ENCODE measurements at regions not wholly inside any gene's neighbourhood (a gene's known extent, or its start where the extent isn't known, plus 50 kb on each side); places are given as distances from the start of the nearest gene placed in this dataset.

DNA sequence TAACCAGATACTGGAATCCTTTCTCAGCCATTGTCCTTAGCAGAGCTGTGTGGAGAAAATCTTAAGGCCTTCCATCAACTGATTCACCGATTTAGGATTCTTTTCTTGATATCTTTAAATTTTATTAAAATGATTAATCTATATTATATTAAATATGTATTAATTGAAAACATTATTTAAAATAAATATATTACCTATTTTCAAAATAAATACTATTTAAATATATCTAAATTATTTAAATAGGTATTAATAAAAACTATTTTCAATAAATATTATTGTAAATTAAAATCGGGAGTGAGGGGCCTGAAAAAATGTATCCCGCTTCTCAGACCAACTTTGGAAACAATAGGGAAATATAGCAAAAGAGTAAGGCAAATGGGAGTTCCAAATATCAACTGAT lies 94.0 kb upstream of the HPF1 start:
- intact Hi-C loops (cut with micrococcal nuclease) = no loop called here
- DNase-seq (no peak), ATAC-seq (ENCODE audit: low read depth) (no peak)
- Histone ChIP-seq H3K27ac (ENCODE audit: insufficient read depth, low read length) (no peak overlapping the region), H3K4me2 (ENCODE audit: low read depth, low read length) (no peak overlapping the region), H3K79me1 (ENCODE audit: low read depth in 1 of 2, low read length in 2 of 2) (no peaks in the 10 kb centered on the region), H4K8ac (ENCODE audit: low read depth in 2 of 2, low read length in 2 of 2) (no peak overlapping the region), H3K9me1 (ENCODE audit: insufficient read depth, low read length) (no peaks in the 10 kb centered on the region), H2BK120ac (ENCODE audit: low read depth, low read length) (no peak overlapping the region), H3K23ac (ENCODE audit: low read depth, low read length) (no peak overlapping the region), H3K9me3 (ENCODE audit: control insufficient read depth, insufficient read depth, low read length) (no peaks in the 10 kb centered on the region), H4K91ac (ENCODE audit: insufficient read depth, low read depth, low read length) (no peak overlapping the region), H2AFZ (replicated peaks; ENCODE audit: low read length, poor library complexity) (no peak overlapping the region), H2AK5ac (ENCODE audit: low read depth, low read length) (no peak overlapping the region), H4K5ac (ENCODE audit: low read depth, low read length) (no peak overlapping the region), H3K18ac (ENCODE audit: low read depth, low read length) (no peak overlapping the region), H3K27me3 (ENCODE audit: control insufficient read depth, insufficient read depth, low read length) (no peaks in the 10 kb centered on the region), H3K9ac (ENCODE audit: low read depth, low read length) (no peak overlapping the region), H3K36me3 (ENCODE audit: control insufficient read depth, insufficient read depth, low read length) (no peaks in the 10 kb centered on the region), H3K56ac (ENCODE audit: extremely low read depth, insufficient read depth, low read length) (no peak overlapping the region), H2AK9ac (replicated peaks; ENCODE audit: low read depth, low read length, poor library complexity) (no peak overlapping the region), H3K14ac (replicated peaks; ENCODE audit: low read depth, low read length) (no peak overlapping the region), H2BK15ac (ENCODE audit: low read depth, low read length) (no peak overlapping the region), H2BK20ac (ENCODE audit: low read depth, low read length) (no peak overlapping the region), H3K4me1 (ENCODE audit: control insufficient read depth, insufficient read depth, low read length) (no peaks in the 10 kb centered on the region), H3K4me3 (ENCODE audit: insufficient read depth, low read depth, low read length) (no peak overlapping the region), H2BK5ac (ENCODE audit: low read depth, low read length, poor library complexity, severe bottlenecking) (no peak overlapping the region), H3K4ac (ENCODE audit: low read depth, low read length) (no peak overlapping the region), H4K20me1 (ENCODE audit: insufficient read depth, low read length) (no peaks in the 10 kb centered on the region)
- no CpG with 5 or more reads among the region's 3 CpGs for WGBS, 2 experiments (ENCODE audit: extremely low coverage in 2 of 2, insufficient read length in 1 of 2)
- in situ Hi-C loops (cut with MboI; ENCODE audit: low sequenced_read_pairs) = no loop called here
- CTCF ChIA-PET = no interaction called here
- dilution Hi-C loops (cut with HindIII; ENCODE audit: low sequenced_read_pairs, unreplicated experiment) = no loop called here
- TF ChIP-seq RCOR1 (IDR thresholded peaks at IDR 0.05; ENCODE audit: insufficient replicate concordance, low read length) (no peak), CHD1 (IDR thresholded peaks at IDR 0.05; ENCODE audit: low read depth, low read length) (no peak)
- TF ChIP-seq, protein P1, sequence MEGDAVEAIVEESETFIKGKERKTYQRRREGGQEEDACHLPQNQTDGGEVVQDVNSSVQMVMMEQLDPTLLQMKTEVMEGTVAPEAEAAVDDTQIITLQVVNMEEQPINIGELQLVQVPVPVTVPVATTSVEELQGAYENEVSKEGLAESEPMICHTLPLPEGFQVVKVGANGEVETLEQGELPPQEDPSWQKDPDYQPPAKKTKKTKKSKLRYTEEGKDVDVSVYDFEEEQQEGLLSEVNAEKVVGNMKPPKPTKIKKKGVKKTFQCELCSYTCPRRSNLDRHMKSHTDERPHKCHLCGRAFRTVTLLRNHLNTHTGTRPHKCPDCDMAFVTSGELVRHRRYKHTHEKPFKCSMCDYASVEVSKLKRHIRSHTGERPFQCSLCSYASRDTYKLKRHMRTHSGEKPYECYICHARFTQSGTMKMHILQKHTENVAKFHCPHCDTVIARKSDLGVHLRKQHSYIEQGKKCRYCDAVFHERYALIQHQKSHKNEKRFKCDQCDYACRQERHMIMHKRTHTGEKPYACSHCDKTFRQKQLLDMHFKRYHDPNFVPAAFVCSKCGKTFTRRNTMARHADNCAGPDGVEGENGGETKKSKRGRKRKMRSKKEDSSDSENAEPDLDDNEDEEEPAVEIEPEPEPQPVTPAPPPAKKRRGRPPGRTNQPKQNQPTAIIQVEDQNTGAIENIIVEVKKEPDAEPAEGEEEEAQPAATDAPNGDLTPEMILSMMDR (conservative IDR thresholded peaks at IDR 0.05; ENCODE audit: low read depth, low read length) = no peak
- POLR2A ChIA-PET (ENCODE audit: unreplicated experiment) = no interaction called here
- BruUV-seq (replicated peaks) = no TSS peak

Measured in IMR-90 (cell line).